Neural progenitor cell (in vitro differentiated cells): ENCODE measurements at regions not wholly inside any gene's neighbourhood (a gene's known extent, or its start where the extent isn't known, plus 50 kb on each side); places are given as distances from the start of the nearest gene placed in this dataset.

Experiments
- DNase-seq: peaks from one replicate; pipeline ENCODE4 v3.0.0-alpha.2; 2016; ENCODE audit warnings: low spot score
- H2AFZ ChIP-seq: fragments of 200-600 bp; sonication (generic); replicated peaks from 2 replicates; pipeline ENCODE4 v1.6.1; 2016; ENCODE audit warnings: antibody characterized with exemption
- H3F3A ChIP-seq: fragments of 200-600 bp; sonication (generic); 2 replicates; pipeline ENCODE4 v1.6.1; 2016; ENCODE audit warnings: antibody characterized with exemption, low read depth
- H3K27ac ChIP-seq: fragments of 200-600 bp; sonication (generic); 2 replicates; pipeline ENCODE4 v1.5.1; 2016; ENCODE audit warnings: mild to moderate bottlenecking
- H3K27me3 ChIP-seq: fragments of 200-600 bp; sonication (generic); 2 replicates; pipeline ENCODE4 v1.6.1; 2016; ENCODE audit warnings: mild to moderate bottlenecking, moderate library complexity
- H3K36me3 ChIP-seq: fragments of 200-600 bp; sonication (generic); 2 replicates; pipeline ENCODE4 v1.5.1; 2016
- H3K4me1 ChIP-seq: fragments of 200-600 bp; sonication (generic); 2 replicates; pipeline ENCODE4 v1.6.1; 2016; ENCODE audit warnings: mixed run types
- H3K4me2 ChIP-seq: fragments of 200-600 bp; sonication (generic); 2 replicates; pipeline ENCODE4 v1.6.1; 2016
- H3K4me3 ChIP-seq: fragments of 200-600 bp; sonication (generic); 2 replicates; pipeline ENCODE4 v1.5.1; 2016
- H3K79me2 ChIP-seq: fragments of 200-600 bp; sonication (generic); 2 replicates; pipeline ENCODE4 v1.6.1; 2016; ENCODE audit warnings: low read depth
- H3K9ac ChIP-seq: fragments of 200-600 bp; sonication (generic); 2 replicates; pipeline ENCODE4 v1.6.1; 2016
- H3K9me3 ChIP-seq: fragments of 200-600 bp; sonication (generic); 2 replicates; pipeline ENCODE4 v1.5.1; 2016; ENCODE audit warnings: low read depth
- H4K20me1 ChIP-seq: fragments of 200-600 bp; sonication (generic); 2 replicates; pipeline ENCODE4 v1.6.1; 2016; ENCODE audit warnings: low read depth
- H3K27ac Mint-ChIP-seq: 3 replicates; pipeline ENCODE4 v1.8.0; 2021; ENCODE audit warnings: mixed read lengths
- H3K27me3 Mint-ChIP-seq: 2 replicates; pipeline ENCODE4 v1.8.0; 2022; ENCODE audit warnings: low read depth, mild to moderate bottlenecking, inconsistent platforms, moderate library complexity, mixed read lengths; ENCODE audit not compliant: insufficient read depth
- H3K36me3 Mint-ChIP-seq: 3 replicates; pipeline ENCODE4 v1.8.0; 2021; ENCODE audit warnings: mixed read lengths
- H3K4me1 Mint-ChIP-seq: 3 replicates; pipeline ENCODE4 v1.8.0; 2021; ENCODE audit warnings: mixed read lengths
- H3K4me3 Mint-ChIP-seq: 3 replicates; pipeline ENCODE4 v1.8.0; 2021; ENCODE audit warnings: mild to moderate bottlenecking, moderate library complexity, mixed read lengths
- H3K9me3 Mint-ChIP-seq: 3 replicates; pipeline ENCODE4 v1.8.0; 2020; ENCODE audit warnings: mixed read lengths
- CTCF ChIP-seq: fragments of 200-600 bp; sonication (generic); IDR thresholded peaks from 2 replicates; pipeline ENCODE4 v1.5.1; 2017; ENCODE audit warnings: antibody characterized with exemption, mild to moderate bottlenecking
- EZH2 ChIP-seq: fragments of 200-600 bp; sonication (generic); IDR thresholded peaks from 2 replicates; pipeline ENCODE4 v1.6.1; 2017; ENCODE audit warnings: antibody characterized with exemption, mild to moderate bottlenecking, moderate library complexity
- EZH2phosphoT487 ChIP-seq: fragments of 200-600 bp; sonication (generic); IDR thresholded peaks from 2 replicates; pipeline ENCODE4 v1.6.1; 2017; ENCODE audit warnings: antibody characterized with exemption

- H3K4me1 ChIP-seq = no peaks in the 10 kb centered on the region
- Mint-ChIP-seq H3K27me3 (no peaks in the 10 kb centered on the region), H3K9me3 (no peaks in the 10 kb centered on the region), H3K4me3 (no peak overlapping the region), H3K27ac (no peak overlapping the region), H3K4me1 (peaks cover 4% of the 10 kb centered on the region), H3K36me3 (no peaks in the 10 kb centered on the region)
- no peaks in the 10 kb centered on the region for H4K20me1 ChIP-seq
- no peak overlapping the region for H3K9ac ChIP-seq
- peak; percentile 78 for TF ChIP-seq CTCF
- TF ChIP-seq EZH2phosphoT487 = no peak
- H3K36me3 ChIP-seq = no peaks in the 10 kb centered on the region
- H3K4me2 ChIP-seq = no peak overlapping the region
- H3K79me2 ChIP-seq = no peaks in the 10 kb centered on the region
- no peak overlapping the region for H3K4me3 ChIP-seq
- no peaks in the 10 kb centered on the region for H3K9me3 ChIP-seq
- no peak overlapping the region for H3K27ac ChIP-seq
- H3F3A ChIP-seq = no peaks in the 10 kb centered on the region
- DNase-seq = peak; percentile 51
- no peaks in the 10 kb centered on the region for H3K27me3 ChIP-seq
- no peak overlapping the region for H2AFZ ChIP-seq
Measured at GRCh38 chr3:167882057-167882667, 146.6 kb downstream of the SERPINI1 start.

GRCh38 chr3:167880183-167880582 lies 144.7 kb downstream of the SERPINI1 start:
- Histone ChIP-seq H3K4me3 (no peak overlapping the region), H3K9me3 (no peaks in the 10 kb centered on the region), H3F3A (no peaks in the 10 kb centered on the region), H3K36me3 (no peaks in the 10 kb centered on the region), H3K27me3 (no peaks in the 10 kb centered on the region), H2AFZ (no peak overlapping the region), H4K20me1 (no peaks in the 10 kb centered on the region), H3K79me2 (no peaks in the 10 kb centered on the region), H3K9ac (no peak overlapping the region), H3K4me2 (no peak overlapping the region), H3K27ac (no peak overlapping the region), H3K4me1 (no peaks in the 10 kb centered on the region)
- Mint-ChIP-seq H3K9me3 (no peaks in the 10 kb centered on the region), H3K36me3 (no peaks in the 10 kb centered on the region), H3K4me3 (no peak overlapping the region), H3K4me1 (peaks cover 4% of the 10 kb centered on the region), H3K27ac (no peak overlapping the region), H3K27me3 (no peaks in the 10 kb centered on the region)
- no peak for DNase-seq
- TF ChIP-seq EZH2 (no peak), EZH2phosphoT487 (no peak), CTCF (no peak)

- no peak overlapping the region for H3K4me2 ChIP-seq
- peaks cover 7% of the 10 kb centered on the region for H3K4me1 ChIP-seq
- no peaks in the 10 kb centered on the region for H3F3A ChIP-seq
- H3K9ac ChIP-seq = no peak overlapping the region
- H3K4me3 ChIP-seq = no peak overlapping the region
- no peak overlapping the region for H3K4me3 Mint-ChIP-seq
- no peaks in the 10 kb centered on the region for H3K9me3 Mint-ChIP-seq
- no peak overlapping the region for H2AFZ ChIP-seq
- no peak overlapping the region for H3K27ac ChIP-seq
- peaks cover 6% of the 10 kb centered on the region for H3K4me1 Mint-ChIP-seq
- no peaks in the 10 kb centered on the region for H3K36me3 Mint-ChIP-seq
- H3K36me3 ChIP-seq = no peaks in the 10 kb centered on the region
- no peak for TF ChIP-seq CTCF
- no peak for TF ChIP-seq EZH2
- TF ChIP-seq EZH2phosphoT487 = no peak
- H3K27me3 Mint-ChIP-seq = no peaks in the 10 kb centered on the region
- no peaks in the 10 kb centered on the region for H3K9me3 ChIP-seq
- no peaks in the 10 kb centered on the region for H4K20me1 ChIP-seq
- H3K79me2 ChIP-seq = no peaks in the 10 kb centered on the region
- H3K27me3 ChIP-seq = no peaks in the 10 kb centered on the region
- DNase-seq = no peak
- H3K27ac Mint-ChIP-seq = no peak overlapping the region
Measured at GRCh38 chr3:167876620-167877281, 141.2 kb downstream of the SERPINI1 start.
